Psoas muscle (tissue), 7 donors: ENCODE measurements at regions not wholly inside any gene's neighbourhood (a gene's known extent, or its start where the extent isn't known, plus 50 kb on each side); places are given as distances from the start of the nearest gene placed in this dataset.

Source experiments
- ATAC-seq, 4 donors: fragments of 200-7000 bp; cut with Tn5 transposase; one replicate each; pipeline ENCODE4 v1.9.1; 2020; ENCODE audit warnings: moderate library complexity in 3 of 4, mild to moderate bottlenecking in 2 of 4
- DNase-seq, 2 donors: peaks; one replicate each; pipeline ENCODE4 v3.0.0-alpha.2; 2020
- H3K27ac ChIP-seq: fragments of 200-600 bp; one replicate; pipeline ENCODE4 v1.8.0; 2022
- H3K27me3 ChIP-seq, 3 donors: fragments of 200-600 bp in 1 of 3; one replicate each; pipeline versions ENCODE4 v1.6.1 to v1.8.0; 2013 to 2022; ENCODE audit warnings: low read length in 2 of 3, mild to moderate bottlenecking in 2 of 3, moderate library complexity in 1 of 3; ENCODE audit not compliant: insufficient read depth in 3 of 3
- H3K36me3 ChIP-seq, 2 donors: fragments of 200-600 bp in 1 of 2; one replicate each; pipeline versions ENCODE4 v1.6.1 to v1.8.0; 2013 to 2022; ENCODE audit warnings: low read depth in 1 of 2, mild to moderate bottlenecking in 1 of 2, moderate library complexity in 1 of 2; ENCODE audit not compliant: insufficient read depth in 1 of 2
- H3K4me1 ChIP-seq: fragments of 200-600 bp; one replicate; pipeline ENCODE4 v1.8.0; 2022
- H3K4me3 ChIP-seq: fragments of 200-600 bp; one replicate; pipeline ENCODE4 v1.8.0; 2022; ENCODE audit warnings: mild to moderate bottlenecking
- H3K9me3 ChIP-seq: fragments of 200-600 bp; one replicate; pipeline ENCODE4 v1.8.0; 2022
- WGBS, 3 donors: extraction: QIAGEN DNeasy Blood & Tissue Kit; methylation state at CpG; one replicate each; pipeline versions ENCODE4 v1.1.6 to v1.1.7; 2013; 5-methylcytosine and 5-hydroxymethylcytosine counted together
- intact Hi-C, 2 donors: fragments of 100-400 bp; cut with DNase I; formaldehyde crosslinking; loops; one replicate each; pipeline versions ENCODE4 v1.11.0 to v1.14.2; 2022
- TF ChIP-seq, protein P1 (sequence below): fragments of 200-600 bp; IDR thresholded peaks from one replicate; pipeline ENCODE4 v1.8.0; 2022; ENCODE audit warnings: antibody characterized with exemption
- donor health status: healthy with polysubstance abuse.
- donor health status: DM: no; HTN: no; CAD: no; lungs with moderate emphysema.
- donor health status: Bipolar disorder and iron deficiency.
- donor health status: healthy.
- donor health status: DM: yes; HTN: yes; CAD: no.
- donor health status: DM: no; HTN: no; CAD: no.
- donor health status: DM: yes; HTN: yes; CAD: no.

DNA sequence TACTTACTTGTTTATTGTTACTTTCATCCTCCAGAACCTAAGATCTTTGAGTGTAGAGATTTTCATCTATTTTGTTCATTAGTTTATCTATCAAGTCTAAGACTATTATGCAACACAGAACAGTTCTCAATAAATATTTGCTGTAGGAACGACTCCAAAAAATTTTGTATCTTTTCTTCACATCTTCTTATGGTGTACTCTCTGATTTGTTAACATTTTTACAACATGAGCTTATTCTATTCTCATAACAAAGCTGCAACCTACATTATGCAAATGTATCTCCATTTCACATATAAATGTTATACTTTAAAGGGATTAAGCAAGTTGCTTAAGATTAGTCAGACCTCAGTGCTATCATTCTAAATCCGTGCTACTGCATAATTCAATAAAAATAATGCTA lies 514.2 kb upstream of the ZP4 start:
- no peaks in the 10 kb centered on the region for H3K9me3 ChIP-seq
- no peak overlapping the region for H3K27ac ChIP-seq
- no peak overlapping the region for H3K4me3 ChIP-seq
- TF ChIP-seq, protein P1, sequence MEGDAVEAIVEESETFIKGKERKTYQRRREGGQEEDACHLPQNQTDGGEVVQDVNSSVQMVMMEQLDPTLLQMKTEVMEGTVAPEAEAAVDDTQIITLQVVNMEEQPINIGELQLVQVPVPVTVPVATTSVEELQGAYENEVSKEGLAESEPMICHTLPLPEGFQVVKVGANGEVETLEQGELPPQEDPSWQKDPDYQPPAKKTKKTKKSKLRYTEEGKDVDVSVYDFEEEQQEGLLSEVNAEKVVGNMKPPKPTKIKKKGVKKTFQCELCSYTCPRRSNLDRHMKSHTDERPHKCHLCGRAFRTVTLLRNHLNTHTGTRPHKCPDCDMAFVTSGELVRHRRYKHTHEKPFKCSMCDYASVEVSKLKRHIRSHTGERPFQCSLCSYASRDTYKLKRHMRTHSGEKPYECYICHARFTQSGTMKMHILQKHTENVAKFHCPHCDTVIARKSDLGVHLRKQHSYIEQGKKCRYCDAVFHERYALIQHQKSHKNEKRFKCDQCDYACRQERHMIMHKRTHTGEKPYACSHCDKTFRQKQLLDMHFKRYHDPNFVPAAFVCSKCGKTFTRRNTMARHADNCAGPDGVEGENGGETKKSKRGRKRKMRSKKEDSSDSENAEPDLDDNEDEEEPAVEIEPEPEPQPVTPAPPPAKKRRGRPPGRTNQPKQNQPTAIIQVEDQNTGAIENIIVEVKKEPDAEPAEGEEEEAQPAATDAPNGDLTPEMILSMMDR = no peak
- no peaks in the 10 kb centered on the region for H3K36me3 ChIP-seq
- no peaks in the 10 kb centered on the region for H3K4me1 ChIP-seq
- ATAC-seq = no peak
- WGBS, 3 donors = 72 to 79% (median 73%) methylated on average over 2 of the region's 2 CpGs
- intact Hi-C loops = no loop called here
- no peaks in the 10 kb centered on the region for H3K27me3 ChIP-seq
- DNase-seq = no peak

DNA sequence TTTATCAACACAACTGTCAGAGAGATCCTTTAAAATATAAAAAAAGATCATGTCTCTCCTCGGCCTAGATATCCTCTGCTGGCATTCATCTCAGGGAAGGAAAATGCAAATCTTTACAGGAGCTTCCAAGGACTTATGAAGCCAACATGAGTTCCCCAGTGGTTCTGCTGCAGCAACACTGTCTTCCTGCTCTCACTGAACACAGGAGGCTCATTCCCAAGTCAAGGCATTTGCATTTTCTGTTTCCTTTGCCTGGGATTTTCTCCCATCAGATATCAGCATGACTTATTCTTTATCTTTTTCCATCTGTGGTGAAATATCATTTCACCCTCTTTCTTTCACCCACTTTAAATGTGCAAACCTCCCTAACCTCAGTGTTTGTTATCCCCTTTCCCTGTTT lies 513.8 kb upstream of the ZP4 start:
- WGBS, 3 donors = 33 to 53% (median 37%) methylated on average over 1 of the region's 1 CpG
- intact Hi-C loops = no loop called here
- Histone ChIP-seq H3K9me3 (no peaks in the 10 kb centered on the region), H3K27ac (no peak overlapping the region), H3K27me3 (no peaks in the 10 kb centered on the region), H3K4me1 (no peaks in the 10 kb centered on the region), H3K4me3 (no peak overlapping the region), H3K36me3 (no peaks in the 10 kb centered on the region)
- TF ChIP-seq, protein P1 = no peak
- ATAC-seq = no peak
- DNase-seq = no peak

DNA sequence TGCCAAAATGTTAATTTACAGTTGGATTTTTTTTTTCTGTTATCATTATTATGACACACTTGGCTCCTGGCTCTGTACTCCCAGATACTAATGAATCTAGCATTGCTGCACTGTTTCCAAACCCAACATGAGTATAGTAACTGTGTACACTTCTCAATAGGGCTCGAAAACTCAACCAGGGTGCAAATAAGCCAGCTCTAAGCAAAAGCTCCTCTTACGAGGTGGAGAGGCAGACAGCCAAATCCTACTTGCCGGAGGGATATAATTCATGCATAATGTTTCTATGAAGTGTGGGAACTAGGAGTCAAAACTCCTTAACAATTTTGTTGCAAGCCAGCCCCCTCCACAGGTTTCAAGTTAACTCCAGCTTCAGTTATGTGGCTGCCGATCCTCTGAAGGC lies 510.4 kb upstream of the ZP4 start:
- intact Hi-C loops = no loop called here
- TF ChIP-seq, protein P1 = no peak
- WGBS, 3 donors = 20 to 33% (median 30%) methylated on average over 4 of the region's 4 CpGs
- H3K27me3 ChIP-seq = no peaks in the 10 kb centered on the region
- H3K4me3 ChIP-seq = no peak overlapping the region
- H3K9me3 ChIP-seq = no peaks in the 10 kb centered on the region
- H3K4me1 ChIP-seq = no peaks in the 10 kb centered on the region
- no peak overlapping the region for H3K27ac ChIP-seq
- no peak for ATAC-seq
- no peak for DNase-seq
- no peaks in the 10 kb centered on the region for H3K36me3 ChIP-seq

DNA sequence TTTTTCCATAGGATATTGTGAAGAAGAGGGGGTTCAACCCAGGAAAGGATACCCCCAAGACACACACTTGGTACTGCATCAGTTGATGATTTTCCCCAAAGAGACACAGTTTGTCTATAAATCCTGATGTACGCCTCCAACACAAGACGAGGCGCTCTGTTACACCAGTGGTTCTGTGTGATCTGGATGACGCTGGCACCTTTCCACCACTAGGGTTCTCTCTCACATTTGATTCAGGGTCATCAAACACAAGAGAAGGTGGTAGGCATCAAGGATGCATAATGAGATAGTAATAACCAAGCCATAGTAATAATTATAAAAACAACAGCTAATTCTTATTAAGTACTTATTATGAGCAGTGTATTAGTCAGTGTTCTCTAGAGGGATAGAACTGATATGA lies 508.8 kb upstream of the ZP4 start:
- H3K4me3 ChIP-seq = no peak overlapping the region
- 83 to 89% (median 89%) methylated on average over 4 of the region's 4 CpGs for WGBS, 3 donors
- intact Hi-C loops = no loop called here
- no peak overlapping the region for H3K27ac ChIP-seq
- TF ChIP-seq, protein P1 = no peak
- no peaks in the 10 kb centered on the region for H3K36me3 ChIP-seq
- no peak for ATAC-seq
- H3K9me3 ChIP-seq = no peaks in the 10 kb centered on the region
- no peaks in the 10 kb centered on the region for H3K4me1 ChIP-seq
- DNase-seq = no peak
- H3K27me3 ChIP-seq = no peaks in the 10 kb centered on the region

DNA sequence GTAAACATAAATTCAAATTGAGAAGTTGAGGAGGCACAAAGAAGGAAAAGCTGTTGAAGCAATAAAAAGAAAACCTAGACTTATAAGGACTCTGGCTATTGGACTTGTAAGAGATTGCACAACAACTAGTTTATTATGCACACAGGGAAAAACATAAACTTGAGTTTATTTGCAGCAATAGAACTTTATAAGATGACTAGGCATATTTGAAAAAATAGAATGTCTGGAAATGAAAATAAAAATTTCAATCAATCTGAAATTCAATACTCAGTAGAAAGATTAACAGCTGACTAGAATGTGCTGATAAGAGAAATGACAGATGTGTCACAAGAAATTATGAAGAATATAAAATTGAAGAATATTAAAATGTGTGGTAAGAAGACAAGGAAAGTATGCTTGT lies 505.4 kb upstream of the ZP4 start:
- no peaks in the 10 kb centered on the region for H3K4me1 ChIP-seq
- no peak overlapping the region for H3K4me3 ChIP-seq
- TF ChIP-seq, protein P1 = no peak
- ATAC-seq = no peak
- DNase-seq = no peak
- H3K27ac ChIP-seq = no peak overlapping the region
- H3K27me3 ChIP-seq = no peaks in the 10 kb centered on the region
- no peaks in the 10 kb centered on the region for H3K36me3 ChIP-seq
- H3K9me3 ChIP-seq = no peaks in the 10 kb centered on the region
- intact Hi-C loops = no loop called here
